NCI-H1105 (cell line): ENCODE measurements at regions not wholly inside any gene's neighbourhood (a gene's known extent, or its start where the extent isn't known, plus 50 kb on each side); places are given as distances from the start of the nearest gene placed in this dataset.

ENCODE experiments used
- DNase-seq: peaks from one replicate; lab custom pipeline; 2025; lab: John Stamatoyannopoulos, UW

DNA sequence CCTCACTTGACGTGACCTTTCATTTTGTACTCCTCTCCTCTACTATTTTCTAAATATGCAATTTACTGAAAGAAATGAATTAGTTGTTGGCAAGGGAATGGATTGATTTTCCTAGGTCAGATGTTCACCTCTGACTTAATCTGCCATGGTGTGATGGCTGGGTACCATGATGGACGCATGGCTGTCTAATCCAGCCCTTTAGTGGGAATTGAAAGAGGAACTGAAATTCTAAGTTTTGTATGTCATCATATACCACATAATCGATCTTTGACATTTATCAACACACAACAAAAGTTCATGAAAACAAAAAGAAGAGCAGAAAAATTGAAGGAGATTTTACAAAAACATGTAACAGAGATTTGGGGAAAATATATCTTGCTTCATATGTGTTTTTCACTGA, 331.3 kb upstream of the SNX7 start:
- no peak for DNase-seq

DNA sequence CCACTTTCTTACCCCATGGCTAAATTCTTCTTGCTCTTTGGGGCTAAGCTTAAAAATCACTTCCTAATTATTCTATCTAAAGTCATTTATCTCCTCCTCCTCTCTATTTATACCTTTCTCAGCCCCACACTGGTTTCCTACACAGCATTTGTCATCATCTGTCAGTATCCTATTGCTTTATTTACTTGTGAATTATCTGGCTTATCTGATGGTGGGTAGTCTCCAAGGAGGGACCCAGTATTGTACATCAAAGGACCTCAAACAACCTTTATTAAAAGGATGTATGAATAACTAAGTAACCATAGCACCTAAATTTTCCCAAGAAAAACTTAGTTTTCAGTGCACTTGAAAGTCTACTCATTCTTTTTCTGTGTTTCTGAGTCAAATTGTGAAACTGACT, 332.7 kb upstream of the SNX7 start:
- no peak for DNase-seq

DNA sequence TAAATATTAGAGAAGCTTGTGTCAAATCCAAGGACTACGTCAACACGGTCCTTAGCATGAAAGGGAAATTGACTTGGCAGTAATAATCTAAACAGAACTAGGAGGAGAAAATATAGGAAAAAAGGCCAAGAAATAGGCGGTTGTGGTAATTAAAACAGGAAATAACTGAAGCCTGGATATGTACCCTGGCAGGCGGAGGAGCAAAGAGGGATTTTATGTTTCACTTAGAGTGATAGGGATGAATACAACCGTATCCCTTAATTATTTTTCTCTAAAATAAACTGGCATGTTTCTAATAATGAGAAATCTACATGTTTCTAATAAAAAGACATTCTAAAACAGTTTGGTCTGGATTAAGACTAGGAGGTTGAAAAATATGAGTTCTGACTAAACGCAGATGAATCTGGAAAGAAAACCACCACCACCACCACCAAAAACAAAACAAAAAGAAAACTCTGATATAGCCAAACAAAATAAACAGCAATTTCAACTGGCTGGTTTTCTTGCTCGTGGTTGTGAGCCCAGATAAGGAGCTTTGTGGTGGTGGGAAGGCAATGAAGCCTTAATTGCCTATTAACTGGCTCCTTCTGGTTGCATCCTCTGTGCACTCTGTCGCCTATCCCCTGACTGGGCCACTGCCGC, 334.2 kb upstream of the SNX7 start:
- DNase-seq, result no peak

- DNase-seq, result no peak
These were observed 335.7 kb upstream of the SNX7 start for GRCh38 chr1:98325646-98326440.

- DNase-seq, result no peak
These were observed 337.6 kb upstream of the SNX7 start for GRCh38 chr1:98323906-98324358.

GRCh38 chr1:98323388-98323787, 338.1 kb upstream of the SNX7 start:
- no peak for DNase-seq

DNA sequence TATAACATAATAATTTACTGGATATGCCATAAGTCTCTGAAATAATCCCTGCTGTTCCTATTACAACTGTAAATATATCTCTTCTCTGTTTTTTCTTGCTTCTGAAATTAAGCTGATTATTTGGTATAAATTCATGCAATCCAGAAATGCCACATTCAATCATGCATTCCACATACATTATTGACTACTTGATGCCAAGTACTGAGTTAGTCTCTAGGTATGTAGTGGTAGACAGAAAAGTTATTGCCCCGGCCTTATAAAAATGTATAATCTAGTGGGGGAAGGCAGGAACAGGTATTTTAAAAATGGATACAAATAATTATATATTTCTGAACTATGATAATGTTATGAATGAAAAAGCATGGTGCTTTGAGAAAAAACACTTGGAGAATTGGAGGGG, 338.6 kb upstream of the SNX7 start:
- DNase-seq, result no peak

DNA sequence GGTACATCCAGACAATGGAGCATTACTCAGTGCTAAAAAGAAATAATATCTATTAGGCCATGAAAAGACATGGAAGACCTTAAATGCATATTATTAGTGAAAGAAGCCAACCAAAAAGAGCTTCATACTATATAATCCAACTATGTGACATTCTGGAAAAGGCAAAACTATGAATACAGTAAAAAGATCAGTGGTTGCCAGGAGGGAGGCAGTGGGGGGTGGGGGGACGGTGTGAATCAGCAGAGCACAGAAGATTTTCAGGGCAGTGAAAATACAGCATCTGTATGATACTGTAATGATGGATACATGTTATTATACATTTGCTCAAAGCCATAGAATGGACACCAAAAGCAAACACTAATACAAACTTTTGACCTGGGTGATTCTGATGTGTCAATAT, 339.4 kb upstream of the SNX7 start:
- no peak for DNase-seq

- no peak for DNase-seq
These were observed 340.3 kb upstream of the SNX7 start for GRCh38 chr1:98321191-98321590.

- DNase-seq, result no peak
These were observed 345.1 kb upstream of the SNX7 start for GRCh38 chr1:98316286-98316905.

DNA sequence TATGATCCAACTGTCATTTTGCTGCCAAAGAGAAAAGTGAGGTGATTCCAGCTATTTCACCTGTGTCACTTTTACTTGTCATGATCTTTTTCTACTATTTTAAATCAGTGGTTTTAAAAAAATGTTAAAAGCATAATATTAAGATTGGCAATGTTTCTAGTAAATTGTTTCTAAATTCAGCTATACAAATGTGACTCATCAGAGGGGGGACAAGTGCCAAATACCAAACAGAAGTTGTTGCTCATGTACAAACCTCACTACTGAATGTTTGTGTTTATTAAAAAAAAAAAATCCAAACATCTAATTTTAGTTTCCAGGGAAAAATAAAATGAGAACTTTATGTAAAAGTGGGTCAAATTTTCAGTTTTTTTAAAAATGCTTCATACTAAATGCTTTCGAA, 346.2 kb upstream of the SNX7 start:
- DNase-seq, result no peak

GRCh38 chr1:98314601-98315000, 346.9 kb upstream of the SNX7 start:
- no peak for DNase-seq

- DNase-seq, result no peak
These were observed 354.9 kb upstream of the SNX7 start for GRCh38 chr1:98306517-98307089.

GRCh38 chr1:98305362-98305761, 356.2 kb upstream of the SNX7 start:
- DNase-seq, result no peak

DNA sequence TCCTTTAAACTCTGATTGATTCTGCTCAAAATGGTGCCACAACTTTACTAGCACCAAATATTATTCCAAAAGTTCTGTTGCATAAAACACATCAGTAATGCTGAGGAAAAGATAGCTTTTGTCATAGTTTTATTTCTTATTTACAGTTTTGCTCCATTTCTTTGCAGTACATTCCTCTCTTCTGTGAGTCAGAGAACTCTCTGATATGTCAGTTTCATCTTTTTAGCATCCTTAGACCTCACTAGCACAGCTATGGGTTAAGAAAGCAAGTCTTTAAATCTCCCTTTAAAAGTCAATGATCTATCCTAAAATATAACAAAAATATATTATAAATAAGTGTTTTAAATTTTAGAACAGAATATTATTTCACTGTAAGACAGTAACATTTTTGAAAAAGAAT, 356.6 kb upstream of the SNX7 start:
- no peak for DNase-seq

- DNase-seq, result no peak
These were observed 361.7 kb upstream of the SNX7 start for GRCh38 chr1:98299861-98300260.

- no peak for DNase-seq
These were observed 362.2 kb upstream of the SNX7 start for GRCh38 chr1:98299313-98299712.

DNA sequence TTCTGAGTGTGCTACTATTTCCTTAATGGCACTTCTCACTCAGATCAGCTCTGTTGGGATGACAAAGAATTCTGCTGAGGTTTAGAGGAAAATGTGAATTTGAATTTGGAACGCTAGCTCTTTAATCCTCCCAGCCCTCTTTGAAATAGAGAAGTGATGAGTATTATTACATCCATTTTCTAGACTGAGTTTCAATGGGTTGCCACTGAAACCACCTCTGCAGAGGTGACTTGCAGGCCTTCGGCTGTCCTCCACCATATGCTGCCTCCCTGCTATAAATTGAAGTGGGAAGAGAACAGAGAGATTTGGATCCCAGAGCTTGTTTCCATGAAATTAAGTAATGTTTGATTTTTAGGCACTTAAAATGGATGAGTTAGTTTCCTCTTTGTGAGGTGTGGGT, 363.2 kb upstream of the SNX7 start:
- DNase-seq, result no peak

GRCh38 chr1:98296681-98297080, 364.8 kb upstream of the SNX7 start:
- DNase-seq, result no peak

GRCh38 chr1:98294127-98294526, 367.4 kb upstream of the SNX7 start:
- no peak for DNase-seq

- no peak for DNase-seq
These were observed 368.5 kb upstream of the SNX7 start for GRCh38 chr1:98292994-98293393.

- no peak for DNase-seq
These were observed 368.5 kb upstream of the DPYD start for GRCh38 chr1:98289311-98289710.

DNA sequence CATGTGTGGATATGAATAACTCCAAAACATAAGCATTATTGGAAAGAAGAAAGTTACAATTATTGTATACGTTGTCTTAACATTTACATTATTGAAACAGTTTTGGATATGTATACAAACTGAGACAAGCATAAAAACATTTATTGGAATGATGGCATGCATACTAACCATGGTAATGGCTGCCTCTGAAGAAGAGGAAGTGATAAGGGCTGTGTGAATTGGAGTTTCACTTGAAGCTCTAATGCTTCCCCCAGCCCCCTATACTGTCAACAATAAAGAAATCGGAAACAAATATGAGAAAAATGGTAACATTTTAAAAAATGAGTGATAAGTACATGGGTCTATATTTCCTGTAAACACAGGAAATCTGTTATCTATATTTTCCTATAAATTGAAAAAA, 367.7 kb upstream of the DPYD start:
- DNase-seq, result no peak
